ENCODE measurements at regions not wholly inside any gene's neighbourhood (a gene's known extent, or its start where the extent isn't known, plus 50 kb on each side); places are given as distances from the start of the nearest gene placed in this dataset.

DNA sequence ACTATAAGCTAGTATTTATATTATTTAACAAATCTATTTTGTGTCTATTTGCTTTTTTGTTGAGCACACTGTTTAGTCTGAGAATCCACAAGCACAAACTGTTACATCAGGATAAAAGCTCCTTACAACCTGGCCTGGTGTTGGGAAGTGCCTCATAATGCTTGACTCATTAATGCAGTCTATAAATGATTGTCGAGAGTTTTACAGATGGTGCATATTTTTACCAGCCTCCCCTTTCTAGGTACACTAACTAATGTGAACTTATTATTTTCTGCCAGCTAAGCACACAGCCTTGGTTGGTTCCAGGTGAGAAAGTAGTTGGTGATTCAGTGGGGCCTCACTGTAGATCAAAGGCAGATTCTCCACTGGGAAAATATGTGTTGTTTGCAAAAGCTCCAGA, 151.0 kb upstream of the ADAMTS16 start:
- no peak for DNase-seq (ENCODE audit: low read depth, low spot score)
- H3K4me3 ChIP-seq (replicated peaks in 1 of 3; ENCODE audit: insufficient read depth in 1 of 3, low read depth in 1 of 3, low read length in 3 of 3): no peak overlapping the region
- no peak overlapping the region for H3K27ac ChIP-seq (ENCODE audit: insufficient read depth, low read depth, low read length)
- H3K4me2 ChIP-seq (ENCODE audit: insufficient read depth, low read length): no peak overlapping the region
- CTCF ChIA-PET: no interaction called here
- no peaks in the 10 kb centered on the region for H3K36me3 ChIP-seq (ENCODE audit: control insufficient read depth in 2 of 2, extremely low read depth in 1 of 2, insufficient read depth in 2 of 2, low read length in 2 of 2)
- no peaks in the 10 kb centered on the region for H3K79me2 ChIP-seq (ENCODE audit: control insufficient read depth, insufficient read depth, low read length)
- H4K20me1 ChIP-seq (replicated peaks; ENCODE audit: control insufficient read depth, extremely low read depth, insufficient read depth, low read length): no peaks in the 10 kb centered on the region
- POLR2A ChIA-PET: no interaction called here
- TF ChIP-seq, protein P1, sequence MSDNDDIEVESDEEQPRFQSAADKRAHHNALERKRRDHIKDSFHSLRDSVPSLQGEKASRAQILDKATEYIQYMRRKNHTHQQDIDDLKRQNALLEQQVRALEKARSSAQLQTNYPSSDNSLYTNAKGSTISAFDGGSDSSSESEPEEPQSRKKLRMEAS (IDR thresholded peaks at IDR 0.05; ENCODE audit: insufficient read depth, insufficient read length): no peak
- TF ChIP-seq GATA2 (IDR thresholded peaks at IDR 0.05; ENCODE audit: insufficient read depth, insufficient read length, low read depth, low read length) (no peak), JUN (IDR thresholded peaks at IDR 0.05; ENCODE audit: borderline replicate concordance, insufficient read depth, insufficient read length, low read depth) (no peak), CTCF (IDR thresholded peaks at IDR 0.05; ENCODE audit: extremely low read depth in 1 of 2, insufficient read depth in 1 of 2, low read depth in 1 of 2, low read length in 2 of 2) (no peak), POLR2A (IDR thresholded peaks at IDR 0.05; ENCODE audit: low read depth, low read length) (no peak), EZH2 (IDR thresholded peaks at IDR 0.05; ENCODE audit: borderline replicate concordance, low read depth, low read length, severe bottlenecking) (no peak), FOS (IDR thresholded peaks at IDR 0.05; ENCODE audit: borderline replicate concordance, insufficient read depth, low read length) (no peak), POLR2AphosphoS5 (IDR thresholded peaks at IDR 0.05; ENCODE audit: insufficient read depth, low read depth, low read length) (no peak), MYC (IDR thresholded peaks at IDR 0.05; ENCODE audit: low read depth, low read length) (no peak)
- no peaks in the 10 kb centered on the region for H3K4me1 ChIP-seq (ENCODE audit: control insufficient read depth, extremely low read depth, insufficient read depth, low read length)
- BruUV-seq (replicated peaks): no TSS peak
- dilution Hi-C loops (cut with MboI; ENCODE audit: extremely low pct_ligation_motif_present, low sequenced_read_pairs): no loop called here
- no peak for FAIRE-seq
- no peaks in the 10 kb centered on the region for H3K9me3 ChIP-seq (replicated peaks; ENCODE audit: control insufficient read depth, insufficient read depth, low read length)
- intact Hi-C loops (cut with micrococcal nuclease): no loop called here
- no peaks in the 10 kb centered on the region for H3K27me3 ChIP-seq (ENCODE audit: control insufficient read depth in 2 of 2, insufficient read depth in 2 of 2, low read length in 2 of 2)
- no peak overlapping the region for H3K9ac ChIP-seq (replicated peaks; ENCODE audit: extremely low read depth, insufficient read depth, low read length)
- no peak overlapping the region for H2AFZ ChIP-seq (ENCODE audit: low read depth, low read length)
- H3K9me1 ChIP-seq (replicated peaks; ENCODE audit: control insufficient read depth, extremely low read depth, insufficient read depth, low read length): no peaks in the 10 kb centered on the region
